T-helper 17 cell (primary cell): ENCODE measurements at regions not wholly inside any gene's neighbourhood (a gene's known extent, or its start where the extent isn't known, plus 50 kb on each side); places are given as distances from the start of the nearest gene placed in this dataset.

Experiments
- ATAC-seq: fragments of 150-1000 bp; cut with Tn5 transposase; 2 replicates; pipeline ENCODE4 v1.10.0; 2021; ENCODE audit warnings: mild to moderate bottlenecking, moderate library complexity
- DNase-seq, 3 donors: peaks; one replicate each; pipeline versions ENCODE4 v3.0.0 to v3.0.0-alpha.2; 2020 to 2021
- H3K9me3 ChIP-seq: one replicate; pipeline ENCODE4 v1.7.0; 2013; ENCODE audit warnings: low read length, mild to moderate bottlenecking; ENCODE audit not compliant: control insufficient read depth, poor library complexity, severe bottlenecking
- H3K27ac Mint-ChIP-seq: one replicate; pipeline ENCODE4 v1.8.0; 2022; ENCODE audit warnings: mild to moderate bottlenecking, moderate library complexity, mixed read lengths
- H3K27me3 Mint-ChIP-seq: one replicate; pipeline ENCODE4 v1.8.0; 2022; ENCODE audit warnings: mixed read lengths
- H3K36me3 Mint-ChIP-seq: one replicate; pipeline ENCODE4 v1.8.0; 2022; ENCODE audit warnings: low read depth, mixed read lengths
- H3K4me1 Mint-ChIP-seq: one replicate; pipeline ENCODE4 v1.8.0; 2022; ENCODE audit warnings: mild to moderate bottlenecking, mixed read lengths
- H3K4me3 Mint-ChIP-seq: one replicate; pipeline ENCODE4 v1.8.0; 2022; ENCODE audit warnings: mild to moderate bottlenecking, moderate library complexity, mixed read lengths

- no peak overlapping the region for H3K27ac Mint-ChIP-seq
- H3K27me3 Mint-ChIP-seq: peaks cover 6% of the 10 kb centered on the region
- ATAC-seq (no peak), DNase-seq (no peak)
- no peaks in the 10 kb centered on the region for H3K36me3 Mint-ChIP-seq
- H3K9me3 ChIP-seq: no peaks in the 10 kb centered on the region
- H3K4me1 Mint-ChIP-seq: no peaks in the 10 kb centered on the region
- H3K4me3 Mint-ChIP-seq: no peak overlapping the region
These were observed 171.0 kb downstream of the SLC4A3 start for GRCh38 chr2:219798430-219798829.

- Mint-ChIP-seq H3K4me3 (no peak overlapping the region), H3K27me3 (peaks cover 6% of the 10 kb centered on the region), H3K4me1 (no peaks in the 10 kb centered on the region), H3K27ac (no peak overlapping the region), H3K36me3 (no peaks in the 10 kb centered on the region)
- ATAC-seq (no peak), DNase-seq (no peak)
- no peaks in the 10 kb centered on the region for H3K9me3 ChIP-seq
These were observed 175.9 kb downstream of the SLC4A3 start for GRCh38 chr2:219803294-219803693.

- Mint-ChIP-seq H3K4me3 (no peak overlapping the region), H3K4me1 (no peaks in the 10 kb centered on the region)
- DNase-seq: no peak
These were observed 183.5 kb downstream of the SLC4A3 start for GRCh38 chr2:219810895-219811294.

DNA sequence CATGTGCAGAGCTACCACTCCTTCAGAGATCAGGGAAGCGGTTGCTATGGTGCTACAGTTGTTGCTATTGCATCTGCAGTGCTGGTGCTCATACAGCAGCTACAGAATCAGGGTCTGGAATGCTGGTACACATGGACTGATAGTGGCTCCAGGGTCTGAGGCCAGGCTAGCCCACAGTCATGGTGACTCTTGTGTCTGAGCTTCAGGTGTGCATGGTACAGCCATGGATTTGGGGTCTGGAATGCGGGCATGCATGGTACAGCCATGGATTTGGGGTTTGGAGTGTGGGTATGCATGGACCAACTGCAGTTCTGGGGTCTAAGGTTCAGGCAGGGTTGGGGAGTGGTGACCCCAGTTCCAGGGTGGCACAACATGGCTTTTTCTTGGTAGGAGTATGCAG, 185.2 kb downstream of the SLC4A3 start:
- peaks cover 3% of the 10 kb centered on the region for H3K9me3 ChIP-seq
- H3K4me1 Mint-ChIP-seq: no peaks in the 10 kb centered on the region
- H3K36me3 Mint-ChIP-seq: no peaks in the 10 kb centered on the region
- ATAC-seq (no peak), DNase-seq (no peak)
- no peaks in the 10 kb centered on the region for H3K27me3 Mint-ChIP-seq
- H3K4me3 Mint-ChIP-seq: no peak overlapping the region
- H3K27ac Mint-ChIP-seq: no peak overlapping the region

More at GRCh38 chr2:219810895-219811294, 183.5 kb downstream of the SLC4A3 start:
- Mint-ChIP-seq H3K27ac (no peak overlapping the region), H3K36me3 (no peaks in the 10 kb centered on the region), H3K27me3 (no peaks in the 10 kb centered on the region)
- no peak for ATAC-seq
- H3K9me3 ChIP-seq: peaks cover 3% of the 10 kb centered on the region

DNA sequence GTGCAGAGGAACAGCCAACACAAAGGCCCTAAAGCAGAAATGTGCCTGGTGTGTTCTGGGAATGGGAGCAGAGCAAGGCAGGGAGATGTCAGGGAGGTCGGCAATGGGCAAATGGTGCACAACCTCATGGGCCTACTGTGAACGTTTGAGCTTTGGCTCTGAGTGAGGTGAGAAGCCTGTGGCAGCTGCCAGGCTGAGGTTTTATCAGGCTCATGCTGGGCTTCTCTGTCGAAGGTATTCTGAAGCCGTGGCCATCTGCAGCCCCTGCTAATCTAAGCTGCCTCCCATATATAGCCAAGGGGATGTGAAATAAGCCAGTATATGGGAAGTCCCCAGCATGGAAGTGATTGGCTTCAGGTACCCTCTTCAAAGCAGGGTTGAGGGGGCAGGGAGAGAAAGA, 193.3 kb downstream of the SLC4A3 start:
- H3K36me3 Mint-ChIP-seq: no peaks in the 10 kb centered on the region
- H3K4me3 Mint-ChIP-seq: no peak overlapping the region
- no peak overlapping the region for H3K27ac Mint-ChIP-seq
- peaks cover 24% of the 10 kb centered on the region for H3K27me3 Mint-ChIP-seq
- no peaks in the 10 kb centered on the region for H3K9me3 ChIP-seq
- ATAC-seq (no peak), DNase-seq (no peak)
- peaks cover 2% of the 10 kb centered on the region for H3K4me1 Mint-ChIP-seq

DNA sequence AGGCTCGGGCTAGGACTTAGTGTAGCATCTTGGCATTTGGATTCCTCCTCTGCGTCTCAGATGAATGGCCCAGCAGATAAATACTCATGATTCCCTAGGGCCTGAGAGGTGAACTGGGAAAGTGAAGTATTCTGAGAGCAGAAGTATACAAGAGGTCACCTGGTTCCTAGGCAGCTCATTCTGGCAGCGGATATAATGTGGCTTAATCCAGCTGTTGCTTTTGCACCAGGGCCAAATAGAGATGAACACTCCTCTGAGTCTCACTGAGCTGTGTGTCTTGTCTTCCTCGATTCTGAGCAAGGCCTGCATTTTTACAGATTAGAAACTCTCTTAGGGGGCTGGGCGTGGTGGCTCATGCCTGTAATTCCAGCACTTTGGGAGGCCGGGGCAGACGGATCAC, 196.1 kb downstream of the SLC4A3 start:
- no peak overlapping the region for H3K27ac Mint-ChIP-seq
- no peak overlapping the region for H3K4me3 Mint-ChIP-seq
- DNase-seq: no peak
- no peaks in the 10 kb centered on the region for H3K9me3 ChIP-seq
- ATAC-seq: no peak
- H3K36me3 Mint-ChIP-seq: no peaks in the 10 kb centered on the region
- peaks cover 24% of the 10 kb centered on the region for H3K27me3 Mint-ChIP-seq
- H3K4me1 Mint-ChIP-seq: peaks cover 2% of the 10 kb centered on the region

DNA sequence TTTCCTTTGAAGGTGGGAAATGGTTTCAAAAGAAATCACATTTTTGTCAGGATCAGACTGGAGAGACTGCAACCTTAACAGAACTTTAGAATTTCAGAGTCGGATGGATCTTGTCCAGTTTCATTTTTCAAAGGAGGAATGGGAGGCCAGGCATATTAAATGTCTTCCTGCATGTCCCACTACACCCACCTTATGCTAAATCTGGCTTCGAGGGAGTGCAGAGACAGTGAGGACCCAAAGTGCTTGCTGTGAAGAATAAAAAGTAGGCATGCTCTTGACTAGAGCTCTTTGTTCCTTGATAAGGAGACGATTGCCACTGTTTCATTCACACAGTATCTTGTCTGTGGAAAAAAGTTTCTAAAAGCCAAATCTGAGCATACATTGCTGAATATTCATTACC, 197.6 kb downstream of the SLC4A3 start:
- Mint-ChIP-seq H3K27ac (no peak overlapping the region), H3K4me1 (peaks cover 2% of the 10 kb centered on the region), H3K36me3 (no peaks in the 10 kb centered on the region), H3K4me3 (no peak overlapping the region), H3K27me3 (peaks cover 29% of the 10 kb centered on the region)
- no peak for DNase-seq
- ATAC-seq: no peak
- H3K9me3 ChIP-seq: no peaks in the 10 kb centered on the region

DNA sequence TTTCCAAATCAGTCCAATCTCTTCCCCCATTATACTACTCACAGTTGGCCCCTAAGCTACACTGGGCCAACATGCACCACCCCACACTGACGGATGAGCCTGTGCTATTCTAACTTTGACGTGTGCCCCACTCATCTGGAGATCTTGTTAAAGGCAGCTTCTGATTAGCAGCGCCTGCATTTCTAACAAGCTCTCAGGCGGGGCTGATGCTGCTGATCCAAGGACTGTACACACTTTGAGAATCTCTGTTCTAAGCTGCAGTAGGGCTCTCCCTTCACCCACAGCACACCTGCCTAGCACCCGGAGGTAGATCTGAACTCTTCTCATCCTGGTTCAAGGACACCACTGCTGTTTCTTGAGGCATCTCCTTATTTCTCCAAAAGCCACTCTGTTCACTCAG, 200.7 kb downstream of the SLC4A3 start:
- Mint-ChIP-seq H3K27me3 (peaks cover 10% of the 10 kb centered on the region), H3K4me1 (peaks cover 3% of the 10 kb centered on the region), H3K4me3 (no peak overlapping the region), H3K36me3 (no peaks in the 10 kb centered on the region), H3K27ac (no peak overlapping the region)
- no peaks in the 10 kb centered on the region for H3K9me3 ChIP-seq
- no peak for ATAC-seq
- no peak for DNase-seq

- Mint-ChIP-seq H3K4me3 (no peak overlapping the region), H3K36me3 (no peaks in the 10 kb centered on the region), H3K27me3 (peaks cover 6% of the 10 kb centered on the region), H3K4me1 (peaks cover 3% of the 10 kb centered on the region), H3K27ac (no peak overlapping the region)
- no peaks in the 10 kb centered on the region for H3K9me3 ChIP-seq
- DNase-seq: no peak
- no peak for ATAC-seq
These were observed 202.4 kb downstream of the SLC4A3 start for GRCh38 chr2:219829667-219830352.

DNA sequence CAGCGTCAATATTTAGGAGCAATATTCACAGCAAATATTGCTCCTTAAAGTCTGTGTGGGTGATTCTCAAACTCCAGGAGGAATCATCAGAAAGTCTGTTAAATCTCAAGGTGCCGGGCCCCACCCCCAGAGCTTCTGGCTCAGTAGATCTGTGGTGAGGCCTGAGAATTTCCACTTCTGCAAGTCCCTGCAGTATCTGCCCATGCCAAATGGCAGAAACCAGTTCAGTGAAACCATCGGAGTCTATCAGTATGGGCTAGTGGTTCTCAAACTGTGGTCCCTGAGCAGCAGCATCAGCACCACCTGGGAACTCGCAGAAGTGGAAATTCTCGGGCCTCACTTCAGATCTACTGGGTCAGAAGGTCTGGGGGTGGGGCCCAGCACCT, 202.9 kb downstream of the SLC4A3 start:
- peaks cover 3% of the 10 kb centered on the region for H3K4me1 Mint-ChIP-seq

DNA sequence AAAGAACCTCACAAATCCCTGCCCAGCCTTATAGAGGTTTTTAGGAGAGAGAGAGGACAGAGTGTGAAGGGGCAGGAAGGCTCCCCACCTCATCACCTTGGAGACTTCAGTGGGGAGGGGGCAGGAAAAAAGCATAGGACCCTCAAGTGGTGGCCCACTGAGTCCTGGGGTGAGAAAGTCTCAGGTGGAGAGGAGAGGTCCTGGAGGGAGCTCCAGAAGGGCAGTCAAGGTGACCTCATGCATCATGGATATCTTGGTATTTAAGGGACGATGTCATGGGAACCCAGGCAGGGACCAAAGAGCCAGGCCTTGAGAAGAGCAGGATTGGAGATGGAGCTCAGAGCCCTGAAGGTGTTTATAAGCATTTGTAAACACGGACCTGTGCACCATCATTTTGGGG, 204.5 kb downstream of the SLC4A3 start:
- no peaks in the 10 kb centered on the region for H3K9me3 ChIP-seq
- Mint-ChIP-seq H3K36me3 (no peaks in the 10 kb centered on the region), H3K4me1 (peaks cover 3% of the 10 kb centered on the region), H3K27ac (no peak overlapping the region), H3K27me3 (peaks cover 6% of the 10 kb centered on the region), H3K4me3 (no peak overlapping the region)
- ATAC-seq (no peak), DNase-seq (no peak)

More for the DNA sequence above, 202.9 kb downstream of the SLC4A3 start:
- no peaks in the 10 kb centered on the region for H3K36me3 Mint-ChIP-seq
- H3K27ac Mint-ChIP-seq: no peak overlapping the region
- DNase-seq (no peak), ATAC-seq (no peak)
- H3K9me3 ChIP-seq: no peaks in the 10 kb centered on the region
- H3K27me3 Mint-ChIP-seq: peaks cover 6% of the 10 kb centered on the region
- no peak overlapping the region for H3K4me3 Mint-ChIP-seq

DNA sequence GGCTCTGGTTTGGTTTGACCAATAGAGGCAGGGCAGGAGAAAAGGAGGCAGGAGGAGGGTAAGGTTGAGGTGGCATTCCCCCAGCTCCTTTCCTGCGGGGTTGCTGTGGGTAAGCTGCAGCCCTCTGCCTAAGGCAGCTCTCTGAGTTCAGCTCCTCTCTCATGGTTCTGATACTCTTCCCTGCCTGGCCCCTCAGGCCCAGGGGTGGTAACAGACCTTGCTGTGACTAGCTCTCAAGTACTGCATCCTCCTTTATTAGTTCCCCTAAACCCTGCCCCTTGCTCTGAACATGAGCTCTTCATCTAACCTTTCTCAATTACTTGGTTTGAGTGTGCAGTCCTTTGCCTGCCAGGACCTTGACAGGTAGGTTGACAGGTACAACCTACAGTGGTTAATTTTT, 205.5 kb downstream of the SLC4A3 start:
- Mint-ChIP-seq H3K27me3 (peaks cover 12% of the 10 kb centered on the region), H3K36me3 (no peaks in the 10 kb centered on the region), H3K4me3 (no peak overlapping the region), H3K27ac (no peak overlapping the region), H3K4me1 (peaks cover 3% of the 10 kb centered on the region)
- DNase-seq (no peak), ATAC-seq (no peak)
- H3K9me3 ChIP-seq: no peaks in the 10 kb centered on the region

DNA sequence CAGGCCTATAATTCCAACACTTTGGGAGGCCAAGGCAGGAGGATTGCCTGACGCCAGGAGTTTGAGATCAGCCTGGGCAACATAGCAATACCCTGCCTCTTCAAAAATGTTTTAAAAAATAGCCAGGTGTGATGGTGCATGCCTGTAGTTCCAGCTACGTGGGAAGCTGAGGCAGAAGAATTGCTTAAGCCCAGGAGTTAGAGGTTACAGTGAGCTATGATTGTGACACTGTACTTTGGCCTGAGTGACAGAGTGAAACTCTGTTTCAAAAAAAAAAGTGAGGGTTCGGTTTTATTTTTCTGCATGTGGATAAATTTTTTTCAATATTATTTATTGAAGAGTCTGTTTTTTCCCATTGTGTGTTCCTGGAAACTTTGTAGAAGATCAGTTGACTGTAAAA, 208.1 kb downstream of the SLC4A3 start:
- H3K4me1 Mint-ChIP-seq: peaks cover 3% of the 10 kb centered on the region
- H3K4me3 Mint-ChIP-seq: no peak overlapping the region

DNA sequence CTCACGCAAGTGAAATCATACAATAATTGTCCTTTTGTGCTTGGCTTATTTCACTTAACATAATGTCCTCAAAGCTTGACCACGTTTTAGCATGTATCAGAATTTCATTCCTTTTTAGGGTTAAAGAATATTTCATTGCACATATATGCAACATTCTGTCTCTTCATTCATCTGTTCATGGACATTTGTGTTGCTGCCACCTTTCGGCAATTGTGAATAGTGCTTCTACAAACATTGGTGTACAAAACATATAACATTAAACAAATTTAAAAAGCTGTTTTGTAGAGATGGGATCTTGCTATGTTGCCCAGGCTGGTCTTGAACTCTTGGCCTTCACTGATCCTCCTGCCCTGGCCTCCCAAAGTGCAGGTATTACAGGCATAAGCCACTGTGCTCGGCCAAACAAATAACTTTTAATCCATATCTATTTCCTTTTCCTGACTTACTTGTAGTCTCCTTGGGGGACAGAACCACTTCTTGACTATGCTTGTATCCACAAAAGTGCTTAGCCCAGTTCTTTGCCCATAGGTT, 209.3 kb downstream of the SLC4A3 start:
- ATAC-seq: no peak
- Mint-ChIP-seq H3K36me3 (no peaks in the 10 kb centered on the region), H3K27me3 (peaks cover 19% of the 10 kb centered on the region), H3K4me1 (no peaks in the 10 kb centered on the region), H3K4me3 (no peak overlapping the region), H3K27ac (no peak overlapping the region)
- no peak for DNase-seq
- no peaks in the 10 kb centered on the region for H3K9me3 ChIP-seq

More for the DNA sequence above, 208.1 kb downstream of the SLC4A3 start:
- peaks cover 19% of the 10 kb centered on the region for H3K27me3 Mint-ChIP-seq
- H3K27ac Mint-ChIP-seq: no peak overlapping the region
- DNase-seq (no peak), ATAC-seq (no peak)
- no peaks in the 10 kb centered on the region for H3K36me3 Mint-ChIP-seq
- no peaks in the 10 kb centered on the region for H3K9me3 ChIP-seq
